GM23338 (cell line): ENCODE measurements at regions not wholly inside any gene's neighbourhood (a gene's known extent, or its start where the extent isn't known, plus 50 kb on each side); places are given as distances from the start of the nearest gene placed in this dataset.

ENCODE experiments used
- ATAC-seq: fragments of 200-7000 bp; cut with Tn5 transposase; 3 replicates; pipeline ENCODE4 v1.9.1; 2020
- DNase-seq: peaks from one replicate; pipeline ENCODE4 v3.0.0-alpha.2; 2015; ENCODE audit warnings: low spot score
- H2AFZ ChIP-seq: fragments of 200-600 bp; sonication (generic); 2 replicates; pipeline ENCODE4 v1.8.0; 2016; ENCODE audit warnings: antibody characterized with exemption, mild to moderate bottlenecking, moderate library complexity
- H3F3A ChIP-seq: fragments of 200-600 bp; sonication (generic); replicated peaks from 2 replicates; pipeline ENCODE4 v1.8.0; 2017; ENCODE audit warnings: antibody characterized with exemption, mixed run types, low read depth
- H3K27ac ChIP-seq: fragments of 200-600 bp; sonication (generic); 2 replicates; pipeline ENCODE4 v1.6.1; 2016; ENCODE audit warnings: low read depth
- H3K27me3 ChIP-seq: fragments of 200-600 bp; sonication (generic); 2 replicates; pipeline ENCODE4 v1.8.0; 2016; ENCODE audit warnings: mild to moderate bottlenecking, mixed run types, moderate library complexity; ENCODE audit not compliant: insufficient read depth
- H3K36me3 ChIP-seq: fragments of 200-600 bp; sonication (generic); 2 replicates; pipeline ENCODE4 v1.8.0; 2016; ENCODE audit warnings: mild to moderate bottlenecking; ENCODE audit not compliant: insufficient read depth
- H3K4me1 ChIP-seq: fragments of 200-600 bp; sonication (generic); 2 replicates; pipeline ENCODE4 v1.8.0; 2016; ENCODE audit warnings: mild to moderate bottlenecking, moderate library complexity; ENCODE audit not compliant: insufficient read depth
- H3K4me2 ChIP-seq: fragments of 200-600 bp; sonication (generic); 2 replicates; pipeline ENCODE4 v1.7.1; 2017; ENCODE audit warnings: mixed run types
- H3K4me3 ChIP-seq: fragments of 200-600 bp; sonication (generic); 2 replicates; pipeline ENCODE4 v1.6.1; 2016; ENCODE audit warnings: mixed run types
- H3K79me2 ChIP-seq: fragments of 200-600 bp; sonication (generic); replicated peaks from 2 replicates; pipeline ENCODE4 v1.8.0; 2017; ENCODE audit warnings: mild to moderate bottlenecking; ENCODE audit not compliant: insufficient read depth
- H3K9me2 ChIP-seq: fragments of 200-600 bp; sonication (generic); 2 replicates; pipeline ENCODE4 v1.8.0; 2017; ENCODE audit not compliant: insufficient read depth
- H4K20me1 ChIP-seq: fragments of 200-600 bp; sonication (generic); replicated peaks from 2 replicates; pipeline ENCODE4 v1.8.0; 2017; ENCODE audit warnings: mild to moderate bottlenecking; ENCODE audit not compliant: insufficient read depth
- H3K27ac Mint-ChIP-seq: 2 replicates; pipeline ENCODE4 v1.8.0; 2020; ENCODE audit warnings: inconsistent platforms, mild to moderate bottlenecking, moderate library complexity, mixed read lengths
- H3K27me3 Mint-ChIP-seq: 3 replicates; pipeline ENCODE4 v1.8.0; 2022; ENCODE audit warnings: low read depth, mild to moderate bottlenecking, moderate library complexity, mixed read lengths, inconsistent platforms; ENCODE audit not compliant: insufficient read depth, poor library complexity
- H3K36me3 Mint-ChIP-seq: 3 replicates; pipeline ENCODE4 v1.8.0; 2021; ENCODE audit warnings: low read depth, mild to moderate bottlenecking, inconsistent platforms, moderate library complexity, mixed read lengths
- H3K4me1 Mint-ChIP-seq: 3 replicates; pipeline ENCODE4 v1.8.0; 2020; ENCODE audit warnings: mild to moderate bottlenecking, inconsistent platforms, mixed read lengths
- H3K4me3 Mint-ChIP-seq: 3 replicates; pipeline ENCODE4 v1.8.0; 2021; ENCODE audit warnings: moderate library complexity, mild to moderate bottlenecking, inconsistent platforms, mixed read lengths
- H3K9me3 Mint-ChIP-seq: 3 replicates; pipeline ENCODE4 v1.8.0; 2020; ENCODE audit warnings: moderate library complexity, mild to moderate bottlenecking, inconsistent platforms, mixed read lengths
- JUNB ChIP-seq: IDR thresholded peaks from one replicate; pipeline ENCODE4 v1.6.1; 2016; ENCODE audit warnings: antibody characterized with exemption; ENCODE audit not compliant: unreplicated experiment
- NANOG ChIP-seq: IDR thresholded peaks from 2 replicates; pipeline ENCODE4 v1.6.1; 2016; ENCODE audit warnings: antibody characterized with exemption, borderline replicate concordance
- POLR2AphosphoS5 ChIP-seq: IDR thresholded peaks from 2 replicates; pipeline ENCODE4 v1.6.1; 2016; ENCODE audit warnings: antibody characterized with exemption, low read depth
- ZNF114 ChIP-seq: fragments of 250-450 bp; sonication (Bioruptor Pico); IDR thresholded peaks from 2 replicates; pipeline ENCODE4 v1.5.0; 2020; ENCODE audit warnings: mild to moderate bottlenecking, moderate library complexity
- ZNF331 ChIP-seq: fragments of 250-450 bp; sonication (Bioruptor Pico); IDR thresholded peaks from 2 replicates; pipeline ENCODE4 v1.5.0; 2020; ENCODE audit warnings: low read depth, mild to moderate bottlenecking, moderate library complexity
- TF ChIP-seq, protein P1 (sequence below), 2 experiments: fragments of 200-600 bp in 1 of 2; sonication (generic) in 1 of 2; conservative IDR thresholded peaks; 2 replicates each; pipeline versions ENCODE4 v1.5.1 to v1.6.1; 2016 to 2017; ENCODE audit warnings: antibody characterized with exemption in 2 of 2, low read depth in 2 of 2, mild to moderate bottlenecking in 2 of 2, moderate library complexity in 1 of 2
- TF ChIP-seq, protein P2 (sequence below): fragments of 250-450 bp; sonication (Bioruptor Pico); IDR thresholded peaks from 2 replicates; pipeline ENCODE4 v1.5.0; 2020; ENCODE audit warnings: mild to moderate bottlenecking, moderate library complexity
- TF ChIP-seq, protein P3 (sequence below): IDR thresholded peaks from 2 replicates; pipeline ENCODE4 v1.6.1; 2016; ENCODE audit warnings: antibody characterized with exemption
- TF ChIP-seq, protein P4 (sequence below): IDR thresholded peaks from one replicate; pipeline ENCODE4 v1.6.1; 2018; ENCODE audit warnings: antibody characterized with exemption; ENCODE audit not compliant: unreplicated experiment

DNA sequence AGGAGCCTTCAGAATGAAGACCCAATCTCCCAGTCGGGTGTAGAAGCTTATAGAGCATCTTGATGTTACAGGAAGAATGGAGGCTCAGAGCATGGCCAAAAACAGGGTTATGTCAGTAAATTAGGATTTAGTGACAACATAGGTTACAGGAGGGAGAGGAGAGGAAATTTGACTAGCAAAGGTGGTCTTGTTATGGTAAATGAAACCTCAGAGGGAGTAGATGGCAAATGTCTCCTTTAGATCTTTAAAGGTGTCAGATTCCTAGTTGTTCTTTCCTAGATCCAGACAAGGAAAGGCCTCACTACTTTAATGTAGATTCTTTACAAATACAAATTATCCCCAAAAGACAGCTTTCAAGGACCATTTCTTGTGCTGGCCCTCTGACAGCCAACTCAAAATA lies 465.0 kb downstream of the DMRTA1 start:
- Mint-ChIP-seq H3K27ac (no peak overlapping the region), H3K4me1 (peaks cover 31% of the 10 kb centered on the region), H3K27me3 (no peaks in the 10 kb centered on the region), H3K9me3 (no peaks in the 10 kb centered on the region; the same call in 2 of the 3 replicates), H3K4me3 (no peak overlapping the region; the same call in 2 of the 3 replicates), H3K36me3 (no peaks in the 10 kb centered on the region)
- no peak overlapping the region for H3K27ac ChIP-seq
- H3K4me1 ChIP-seq: peaks cover 25% of the 10 kb centered on the region
- H3K27me3 ChIP-seq: no peaks in the 10 kb centered on the region
- 0 out of 2 replicates have a peak overlapping the region, but pooled peaks have one; percentile 19 for H3K4me3 ChIP-seq
- no peaks in the 10 kb centered on the region for H3K36me3 ChIP-seq
- no peaks in the 10 kb centered on the region for H3K79me2 ChIP-seq
- H2AFZ ChIP-seq: no peak overlapping the region
- peak; percentile 52 for ATAC-seq
- no peaks in the 10 kb centered on the region for H3K9me2 ChIP-seq
- no peaks in the 10 kb centered on the region for H3F3A ChIP-seq
- no peaks in the 10 kb centered on the region for H4K20me1 ChIP-seq
- peak; percentile 17 for DNase-seq
- H3K4me2 ChIP-seq: peak overlapping the region; percentile 46
- TF ChIP-seq NANOG: 0 out of 2 replicates have a peak, but pooled peaks have one; percentile 3
- TF ChIP-seq ZNF114 (CRISPR knock-in tag): no peak

DNA sequence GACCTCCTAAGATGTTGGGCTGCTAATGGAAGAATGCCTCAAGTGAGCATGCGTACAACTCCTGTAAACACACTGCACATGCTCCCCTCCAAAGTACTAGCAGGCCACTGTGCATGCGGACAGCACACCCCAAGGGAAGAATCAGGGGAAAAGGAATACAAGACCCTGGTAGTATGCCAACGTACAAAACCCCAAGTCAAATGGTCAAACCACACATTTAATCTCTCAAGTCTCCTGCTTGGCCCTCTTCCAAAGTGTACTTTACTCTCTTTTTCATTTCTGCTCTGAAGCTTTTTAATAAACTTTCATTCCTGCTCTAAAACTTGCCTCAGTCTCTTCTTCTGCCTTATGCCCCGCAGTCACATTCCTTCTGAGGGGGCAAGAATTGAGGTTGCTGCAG lies 466.4 kb downstream of the DMRTA1 start:
- Histone ChIP-seq H3F3A (no peaks in the 10 kb centered on the region), H3K4me2 (no peak overlapping the region), H3K9me2 (no peaks in the 10 kb centered on the region), H3K36me3 (no peaks in the 10 kb centered on the region), H3K27ac (no peak overlapping the region), H3K79me2 (no peaks in the 10 kb centered on the region), H2AFZ (no peak overlapping the region), H3K4me3 (no peak overlapping the region), H3K4me1 (peaks cover 25% of the 10 kb centered on the region), H3K27me3 (no peaks in the 10 kb centered on the region), H4K20me1 (no peaks in the 10 kb centered on the region)
- Mint-ChIP-seq H3K36me3 (no peaks in the 10 kb centered on the region), H3K27me3 (no peaks in the 10 kb centered on the region), H3K27ac (no peak overlapping the region), H3K9me3 (no peaks in the 10 kb centered on the region; the same call in 2 of the 3 replicates), H3K4me3 (no peak overlapping the region), H3K4me1 (peaks cover 31% of the 10 kb centered on the region)
- ATAC-seq (no peak), DNase-seq (no peak)
- TF ChIP-seq NANOG: no peak
- TF ChIP-seq ZNF114 (CRISPR knock-in tag): no peak
- TF ChIP-seq, protein P1, sequence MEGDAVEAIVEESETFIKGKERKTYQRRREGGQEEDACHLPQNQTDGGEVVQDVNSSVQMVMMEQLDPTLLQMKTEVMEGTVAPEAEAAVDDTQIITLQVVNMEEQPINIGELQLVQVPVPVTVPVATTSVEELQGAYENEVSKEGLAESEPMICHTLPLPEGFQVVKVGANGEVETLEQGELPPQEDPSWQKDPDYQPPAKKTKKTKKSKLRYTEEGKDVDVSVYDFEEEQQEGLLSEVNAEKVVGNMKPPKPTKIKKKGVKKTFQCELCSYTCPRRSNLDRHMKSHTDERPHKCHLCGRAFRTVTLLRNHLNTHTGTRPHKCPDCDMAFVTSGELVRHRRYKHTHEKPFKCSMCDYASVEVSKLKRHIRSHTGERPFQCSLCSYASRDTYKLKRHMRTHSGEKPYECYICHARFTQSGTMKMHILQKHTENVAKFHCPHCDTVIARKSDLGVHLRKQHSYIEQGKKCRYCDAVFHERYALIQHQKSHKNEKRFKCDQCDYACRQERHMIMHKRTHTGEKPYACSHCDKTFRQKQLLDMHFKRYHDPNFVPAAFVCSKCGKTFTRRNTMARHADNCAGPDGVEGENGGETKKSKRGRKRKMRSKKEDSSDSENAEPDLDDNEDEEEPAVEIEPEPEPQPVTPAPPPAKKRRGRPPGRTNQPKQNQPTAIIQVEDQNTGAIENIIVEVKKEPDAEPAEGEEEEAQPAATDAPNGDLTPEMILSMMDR (conservative IDR thresholded peaks at IDR 0.05; ENCODE audit: low read depth in 2 of 2): no peak
- TF ChIP-seq, protein P2, sequence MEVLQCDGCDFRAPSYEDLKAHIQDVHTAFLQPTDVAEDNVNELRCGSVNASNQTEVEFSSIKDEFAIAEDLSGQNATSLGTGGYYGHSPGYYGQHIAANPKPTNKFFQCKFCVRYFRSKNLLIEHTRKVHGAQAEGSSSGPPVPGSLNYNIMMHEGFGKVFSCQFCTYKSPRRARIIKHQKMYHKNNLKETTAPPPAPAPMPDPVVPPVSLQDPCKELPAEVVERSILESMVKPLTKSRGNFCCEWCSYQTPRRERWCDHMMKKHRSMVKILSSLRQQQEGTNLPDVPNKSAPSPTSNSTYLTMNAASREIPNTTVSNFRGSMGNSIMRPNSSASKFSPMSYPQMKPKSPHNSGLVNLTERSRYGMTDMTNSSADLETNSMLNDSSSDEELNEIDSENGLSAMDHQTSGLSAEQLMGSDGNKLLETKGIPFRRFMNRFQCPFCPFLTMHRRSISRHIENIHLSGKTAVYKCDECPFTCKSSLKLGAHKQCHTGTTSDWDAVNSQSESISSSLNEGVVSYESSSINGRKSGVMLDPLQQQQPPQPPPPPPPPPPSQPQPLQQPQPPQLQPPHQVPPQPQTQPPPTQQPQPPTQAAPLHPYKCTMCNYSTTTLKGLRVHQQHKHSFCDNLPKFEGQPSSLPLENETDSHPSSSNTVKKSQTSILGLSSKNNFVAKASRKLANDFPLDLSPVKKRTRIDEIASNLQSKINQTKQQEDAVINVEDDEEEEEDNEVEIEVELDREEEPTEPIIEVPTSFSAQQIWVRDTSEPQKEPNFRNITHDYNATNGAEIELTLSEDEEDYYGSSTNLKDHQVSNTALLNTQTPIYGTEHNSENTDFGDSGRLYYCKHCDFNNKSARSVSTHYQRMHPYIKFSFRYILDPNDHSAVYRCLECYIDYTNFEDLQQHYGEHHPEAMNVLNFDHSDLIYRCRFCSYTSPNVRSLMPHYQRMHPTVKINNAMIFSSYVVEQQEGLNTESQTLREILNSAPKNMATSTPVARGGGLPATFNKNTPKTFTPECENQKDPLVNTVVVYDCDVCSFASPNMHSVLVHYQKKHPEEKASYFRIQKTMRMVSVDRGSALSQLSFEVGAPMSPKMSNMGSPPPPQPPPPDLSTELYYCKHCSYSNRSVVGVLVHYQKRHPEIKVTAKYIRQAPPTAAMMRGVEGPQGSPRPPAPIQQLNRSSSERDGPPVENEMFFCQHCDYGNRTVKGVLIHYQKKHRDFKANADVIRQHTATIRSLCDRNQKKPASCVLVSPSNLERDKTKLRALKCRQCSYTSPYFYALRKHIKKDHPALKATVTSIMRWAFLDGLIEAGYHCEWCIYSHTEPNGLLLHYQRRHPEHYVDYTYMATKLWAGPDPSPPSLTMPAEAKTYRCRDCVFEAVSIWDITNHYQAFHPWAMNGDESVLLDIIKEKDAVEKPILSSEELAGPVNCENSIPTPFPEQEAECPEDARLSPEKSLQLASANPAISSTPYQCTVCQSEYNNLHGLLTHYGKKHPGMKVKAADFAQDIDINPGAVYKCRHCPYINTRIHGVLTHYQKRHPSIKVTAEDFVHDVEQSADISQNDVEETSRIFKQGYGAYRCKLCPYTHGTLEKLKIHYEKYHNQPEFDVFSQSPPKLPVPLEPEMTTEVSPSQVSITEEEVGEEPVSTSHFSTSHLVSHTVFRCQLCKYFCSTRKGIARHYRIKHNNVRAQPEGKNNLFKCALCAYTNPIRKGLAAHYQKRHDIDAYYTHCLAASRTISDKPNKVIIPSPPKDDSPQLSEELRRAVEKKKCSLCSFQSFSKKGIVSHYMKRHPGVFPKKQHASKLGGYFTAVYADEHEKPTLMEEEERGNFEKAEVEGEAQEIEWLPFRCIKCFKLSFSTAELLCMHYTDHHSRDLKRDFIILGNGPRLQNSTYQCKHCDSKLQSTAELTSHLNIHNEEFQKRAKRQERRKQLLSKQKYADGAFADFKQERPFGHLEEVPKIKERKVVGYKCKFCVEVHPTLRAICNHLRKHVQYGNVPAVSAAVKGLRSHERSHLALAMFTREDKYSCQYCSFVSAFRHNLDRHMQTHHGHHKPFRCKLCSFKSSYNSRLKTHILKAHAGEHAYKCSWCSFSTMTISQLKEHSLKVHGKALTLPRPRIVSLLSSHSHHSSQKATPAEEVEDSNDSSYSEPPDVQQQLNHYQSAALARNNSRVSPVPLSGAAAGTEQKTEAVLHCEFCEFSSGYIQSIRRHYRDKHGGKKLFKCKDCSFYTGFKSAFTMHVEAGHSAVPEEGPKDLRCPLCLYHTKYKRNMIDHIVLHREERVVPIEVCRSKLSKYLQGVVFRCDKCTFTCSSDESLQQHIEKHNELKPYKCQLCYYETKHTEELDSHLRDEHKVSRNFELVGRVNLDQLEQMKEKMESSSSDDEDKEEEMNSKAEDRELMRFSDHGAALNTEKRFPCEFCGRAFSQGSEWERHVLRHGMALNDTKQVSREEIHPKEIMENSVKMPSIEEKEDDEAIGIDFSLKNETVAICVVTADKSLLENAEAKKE (CRISPR knock-in tag): no peak
- no peak for TF ChIP-seq ZNF331 (CRISPR knock-in tag)
- TF ChIP-seq POLR2AphosphoS5: no peak
- TF ChIP-seq, protein P3, sequence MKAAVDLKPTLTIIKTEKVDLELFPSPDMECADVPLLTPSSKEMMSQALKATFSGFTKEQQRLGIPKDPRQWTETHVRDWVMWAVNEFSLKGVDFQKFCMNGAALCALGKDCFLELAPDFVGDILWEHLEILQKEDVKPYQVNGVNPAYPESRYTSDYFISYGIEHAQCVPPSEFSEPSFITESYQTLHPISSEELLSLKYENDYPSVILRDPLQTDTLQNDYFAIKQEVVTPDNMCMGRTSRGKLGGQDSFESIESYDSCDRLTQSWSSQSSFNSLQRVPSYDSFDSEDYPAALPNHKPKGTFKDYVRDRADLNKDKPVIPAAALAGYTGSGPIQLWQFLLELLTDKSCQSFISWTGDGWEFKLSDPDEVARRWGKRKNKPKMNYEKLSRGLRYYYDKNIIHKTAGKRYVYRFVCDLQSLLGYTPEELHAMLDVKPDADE: no peak
- no peak for TF ChIP-seq JUNB
- TF ChIP-seq, protein P4, sequence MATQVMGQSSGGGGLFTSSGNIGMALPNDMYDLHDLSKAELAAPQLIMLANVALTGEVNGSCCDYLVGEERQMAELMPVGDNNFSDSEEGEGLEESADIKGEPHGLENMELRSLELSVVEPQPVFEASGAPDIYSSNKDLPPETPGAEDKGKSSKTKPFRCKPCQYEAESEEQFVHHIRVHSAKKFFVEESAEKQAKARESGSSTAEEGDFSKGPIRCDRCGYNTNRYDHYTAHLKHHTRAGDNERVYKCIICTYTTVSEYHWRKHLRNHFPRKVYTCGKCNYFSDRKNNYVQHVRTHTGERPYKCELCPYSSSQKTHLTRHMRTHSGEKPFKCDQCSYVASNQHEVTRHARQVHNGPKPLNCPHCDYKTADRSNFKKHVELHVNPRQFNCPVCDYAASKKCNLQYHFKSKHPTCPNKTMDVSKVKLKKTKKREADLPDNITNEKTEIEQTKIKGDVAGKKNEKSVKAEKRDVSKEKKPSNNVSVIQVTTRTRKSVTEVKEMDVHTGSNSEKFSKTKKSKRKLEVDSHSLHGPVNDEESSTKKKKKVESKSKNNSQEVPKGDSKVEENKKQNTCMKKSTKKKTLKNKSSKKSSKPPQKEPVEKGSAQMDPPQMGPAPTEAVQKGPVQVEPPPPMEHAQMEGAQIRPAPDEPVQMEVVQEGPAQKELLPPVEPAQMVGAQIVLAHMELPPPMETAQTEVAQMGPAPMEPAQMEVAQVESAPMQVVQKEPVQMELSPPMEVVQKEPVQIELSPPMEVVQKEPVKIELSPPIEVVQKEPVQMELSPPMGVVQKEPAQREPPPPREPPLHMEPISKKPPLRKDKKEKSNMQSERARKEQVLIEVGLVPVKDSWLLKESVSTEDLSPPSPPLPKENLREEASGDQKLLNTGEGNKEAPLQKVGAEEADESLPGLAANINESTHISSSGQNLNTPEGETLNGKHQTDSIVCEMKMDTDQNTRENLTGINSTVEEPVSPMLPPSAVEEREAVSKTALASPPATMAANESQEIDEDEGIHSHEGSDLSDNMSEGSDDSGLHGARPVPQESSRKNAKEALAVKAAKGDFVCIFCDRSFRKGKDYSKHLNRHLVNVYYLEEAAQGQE: no peak
